A204.1 (cell line): ENCODE measurements at regions not wholly inside any gene's neighbourhood (a gene's known extent, or its start where the extent isn't known, plus 50 kb on each side); places are given as distances from the start of the nearest gene placed in this dataset.

Source experiments
- FAIRE-seq: peaks from 2 replicates; lab custom pipeline; 2012; peaks lifted over from hg19 to GRCh38; lab: Jason Lieb, UNC

GRCh38 chr4:4693258-4693657 lies 151.4 kb upstream of the STX18 start:
- FAIRE-seq = no peak

DNA sequence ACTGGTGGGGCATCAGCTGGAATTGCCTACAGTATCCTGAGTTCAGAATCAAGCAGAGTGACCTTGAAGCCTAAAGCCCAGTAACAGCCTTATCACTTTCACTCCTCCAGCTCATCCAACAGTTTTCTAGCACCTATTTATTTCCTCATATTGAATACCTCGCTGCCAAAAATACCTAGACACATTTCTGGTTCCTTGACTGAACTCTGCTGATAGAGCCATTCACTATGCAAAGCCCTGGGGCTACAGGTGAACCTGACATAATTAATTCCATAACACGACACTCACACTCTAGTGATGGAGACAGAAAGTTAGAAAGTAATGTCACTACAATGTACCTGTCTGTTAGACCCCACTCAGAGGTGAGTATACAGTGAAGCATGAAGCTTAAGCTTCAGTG lies 149.0 kb upstream of the STX18 start:
- FAIRE-seq = no peak

DNA sequence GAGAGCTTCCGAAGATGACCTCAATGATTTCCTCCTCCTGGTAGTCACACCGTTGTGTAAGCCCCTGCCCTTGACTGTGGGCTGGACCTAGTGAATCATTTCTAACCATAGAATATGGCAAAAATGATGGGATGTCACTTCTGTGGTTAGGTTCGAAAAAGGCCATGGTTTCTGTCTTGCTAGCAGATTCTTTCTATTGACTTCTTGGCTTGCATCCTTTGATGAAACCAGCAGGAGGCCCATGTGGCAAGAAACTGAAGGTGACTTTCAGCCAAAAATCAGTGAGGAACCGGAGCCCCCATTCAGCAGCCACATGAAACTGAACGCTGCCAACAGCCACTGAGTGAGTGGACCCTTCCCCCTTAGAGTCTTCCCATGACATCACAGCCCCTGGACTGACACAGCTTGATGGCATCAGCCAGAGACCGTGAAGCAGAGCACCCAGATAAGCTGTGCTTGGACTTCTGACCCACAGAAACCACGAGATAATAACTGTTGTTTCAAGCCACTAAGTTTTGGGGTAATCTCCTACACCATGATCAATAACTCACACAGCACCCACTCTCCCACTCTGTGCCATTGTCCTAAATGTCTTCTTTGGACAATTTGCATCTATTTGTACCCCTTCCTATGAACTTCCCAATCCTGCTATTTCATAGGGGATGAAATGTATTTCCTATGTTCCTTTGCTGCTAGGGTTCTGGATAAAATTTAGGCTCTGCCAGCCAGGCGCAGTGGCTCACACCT lies 148.0 kb upstream of the STX18 start:
- no peak for FAIRE-seq

- FAIRE-seq = no peak
These were observed 146.3 kb upstream of the STX18 start for GRCh38 chr4:4687935-4688727.

DNA sequence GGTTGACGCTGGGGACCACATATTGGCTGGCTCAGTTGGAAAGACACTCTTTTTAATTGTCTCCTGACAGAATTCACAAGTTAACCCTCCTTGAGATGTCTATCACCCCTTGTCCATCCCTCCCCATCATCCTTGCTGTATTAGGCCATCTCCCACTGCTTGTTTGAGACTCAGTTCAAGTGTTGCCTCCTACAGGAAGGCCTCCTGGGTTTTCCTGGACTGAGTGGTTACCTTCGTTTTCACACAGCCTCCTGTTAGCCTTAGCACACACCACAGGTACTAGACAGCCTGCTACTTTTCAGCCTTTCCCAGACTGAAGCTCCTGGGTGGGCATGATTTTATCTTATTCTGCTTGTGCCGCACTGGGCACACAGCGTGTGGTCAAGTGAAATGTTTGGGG lies 145.3 kb upstream of the STX18 start:
- no peak for FAIRE-seq

DNA sequence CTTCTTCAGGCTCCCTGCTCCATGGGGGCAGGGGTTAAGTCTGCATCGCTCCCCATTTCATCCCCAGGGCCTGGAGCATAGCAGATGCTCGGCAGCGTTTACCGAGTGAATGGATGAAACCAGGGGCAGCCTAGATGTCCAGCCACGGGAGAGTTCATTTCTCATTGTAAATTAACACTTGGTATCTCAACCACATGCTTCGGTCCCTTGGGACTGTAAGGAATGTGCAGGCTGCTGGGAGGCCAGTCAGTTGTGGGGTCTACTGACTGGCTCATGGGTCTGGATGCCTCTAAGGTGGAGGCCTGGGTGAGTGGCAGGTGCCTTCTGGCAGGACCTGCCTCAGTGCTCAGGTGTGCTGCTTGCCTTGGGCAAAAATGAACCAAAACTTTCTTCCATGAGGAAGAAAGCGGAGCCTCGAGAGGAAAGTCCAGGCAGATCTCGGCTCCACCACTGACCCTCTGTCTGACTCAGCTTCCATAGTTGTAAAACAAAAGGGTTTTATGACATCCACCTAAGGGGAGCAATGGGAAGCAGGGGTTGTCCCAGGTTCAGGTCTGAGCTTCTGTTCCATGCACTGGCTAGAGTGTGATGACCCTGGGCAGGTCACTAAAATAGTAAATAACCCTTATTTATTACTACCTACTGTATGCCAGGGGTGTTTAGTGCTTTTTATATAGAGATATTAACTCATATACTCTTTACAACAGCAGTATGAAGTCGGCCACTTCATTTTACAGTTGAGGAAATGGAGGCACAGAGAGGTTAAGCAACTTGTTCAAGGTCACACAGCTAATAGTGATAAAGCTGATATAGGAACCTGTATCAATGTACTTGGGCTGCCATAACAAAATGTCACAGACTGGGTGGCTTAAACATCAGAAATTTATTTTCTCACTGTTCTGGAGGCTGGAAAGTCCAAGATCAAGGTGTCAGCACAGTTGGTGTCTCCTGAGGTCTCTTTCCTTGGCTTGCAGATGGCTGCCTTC lies 144.3 kb upstream of the STX18 start:
- FAIRE-seq = no peak

DNA sequence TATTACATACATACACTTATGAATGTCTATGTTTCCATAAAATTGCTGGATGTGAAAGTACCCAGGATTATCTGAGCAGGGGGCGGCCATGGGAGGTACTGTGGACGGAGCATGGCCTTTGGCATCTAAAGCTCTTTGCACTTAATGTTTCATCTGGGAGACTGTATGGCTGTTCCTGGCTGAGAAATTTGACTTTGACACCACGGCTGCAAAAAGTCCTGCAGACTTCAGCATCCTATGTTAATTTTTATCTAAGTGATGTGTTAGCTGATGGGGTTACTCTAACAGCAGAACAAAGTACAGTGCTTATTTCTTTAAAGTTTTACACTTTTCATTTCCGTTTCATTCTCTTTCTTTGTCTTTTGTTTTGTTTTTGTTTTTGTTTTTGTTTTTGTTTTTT lies 139.8 kb upstream of the STX18 start:
- FAIRE-seq = no peak

GRCh38 chr4:4680758-4681157 lies 138.9 kb upstream of the STX18 start:
- FAIRE-seq = no peak

DNA sequence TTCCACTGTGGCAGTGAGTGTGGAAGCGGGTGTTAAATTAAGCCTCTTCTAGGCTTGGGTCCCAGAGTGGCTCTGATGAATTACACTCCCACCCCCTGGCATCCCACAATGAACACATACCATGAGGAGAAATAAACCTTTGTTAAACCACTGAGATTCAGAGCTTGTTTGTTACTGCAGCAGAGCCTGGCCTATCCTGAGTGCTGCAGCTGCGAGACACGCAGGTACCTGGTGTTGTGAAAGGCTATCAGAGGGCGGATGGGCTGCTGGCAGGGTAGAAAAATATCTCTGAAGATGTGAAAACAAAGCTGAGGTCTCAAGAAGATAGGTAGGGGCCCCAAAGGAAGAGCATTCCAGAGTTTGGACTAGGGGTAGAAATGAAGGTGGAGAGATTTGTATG lies 138.4 kb upstream of the STX18 start:
- FAIRE-seq = no peak

DNA sequence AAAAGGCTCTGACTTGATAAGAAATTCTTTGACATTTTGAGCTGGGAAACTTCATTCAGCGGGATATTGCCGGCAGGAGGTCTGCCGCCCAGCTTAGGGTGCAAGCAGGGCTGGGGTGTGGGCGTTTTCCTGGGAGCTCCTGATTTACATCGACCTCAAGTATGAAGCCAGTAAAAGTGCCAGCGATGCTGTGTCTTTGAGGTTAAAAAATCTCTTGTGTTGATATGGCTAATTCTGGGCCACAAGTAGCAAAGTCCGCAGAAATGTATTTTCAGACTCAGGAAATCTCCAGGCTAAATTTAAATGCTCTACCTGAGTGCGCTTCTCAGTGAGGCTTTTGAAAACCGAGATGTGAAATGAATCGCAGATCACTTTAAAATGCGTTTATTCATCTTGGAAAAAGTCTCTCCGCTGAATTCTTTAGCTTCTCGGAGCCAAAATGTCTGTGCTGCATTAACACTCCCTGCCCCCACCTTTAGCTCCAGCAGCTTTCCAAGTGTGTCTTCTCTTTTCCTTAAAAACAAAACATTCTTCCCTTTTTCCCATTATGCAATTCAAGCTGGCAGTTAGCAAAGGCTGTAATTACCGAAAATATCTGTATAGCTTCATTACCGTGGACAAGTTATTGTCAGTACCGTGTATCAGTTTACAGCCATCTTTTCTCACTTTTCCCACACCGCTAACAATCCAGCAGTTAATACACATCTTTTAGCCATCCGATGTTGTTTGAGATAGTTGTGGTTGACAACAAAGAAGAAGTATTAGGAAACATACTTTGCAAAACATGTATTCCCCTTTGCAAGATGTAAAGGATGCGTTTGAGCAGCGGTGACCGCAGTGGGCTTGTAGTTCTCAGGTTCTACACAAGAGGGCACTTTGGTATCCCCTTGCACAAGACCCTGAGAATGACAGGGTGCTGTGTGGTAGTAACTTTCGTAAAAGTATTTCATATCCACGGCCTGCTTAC lies 136.0 kb upstream of the STX18 start:
- FAIRE-seq = no peak

DNA sequence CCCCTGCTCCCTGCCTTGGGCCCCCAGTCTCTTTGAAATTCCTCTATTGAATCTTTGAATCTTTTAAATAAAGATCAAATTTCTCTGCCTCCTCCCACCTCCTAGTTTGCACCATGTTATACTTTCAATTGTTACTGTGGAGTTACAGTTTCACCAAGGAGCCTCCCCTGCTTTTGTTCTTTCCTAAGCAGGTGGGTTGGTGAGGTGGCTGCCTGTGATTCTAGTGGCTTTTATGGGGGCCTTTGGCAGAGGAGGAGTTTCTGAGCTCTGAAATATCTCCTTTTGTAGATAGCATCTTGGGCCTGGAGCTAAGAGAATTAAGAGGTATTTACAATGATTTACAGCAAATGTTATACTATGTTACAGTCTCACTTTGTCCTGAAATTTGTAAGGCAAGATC lies 133.8 kb upstream of the STX18 start:
- FAIRE-seq = no peak

DNA sequence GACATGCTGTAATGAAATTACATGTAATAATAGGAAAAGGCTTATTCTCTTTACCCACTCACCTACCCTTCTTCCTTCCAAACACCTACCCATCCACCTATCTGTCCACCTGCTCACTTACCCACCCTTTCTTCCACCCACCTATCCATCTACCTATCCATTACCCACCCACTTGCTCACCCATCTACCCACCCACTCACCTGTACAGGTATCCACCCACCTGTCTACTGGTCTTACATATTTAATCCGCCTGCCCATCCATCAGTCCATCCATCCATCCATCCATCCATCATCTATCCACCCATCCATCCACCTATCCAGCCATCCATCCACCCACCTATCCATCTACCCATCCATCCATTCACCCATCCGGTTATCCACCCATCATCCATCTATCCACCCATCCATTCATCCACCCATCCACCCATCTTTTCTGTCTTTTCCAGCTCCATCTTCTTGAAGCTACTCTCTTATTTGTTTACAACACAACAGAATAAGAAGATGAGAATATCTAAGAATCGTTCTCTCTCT lies 133.3 kb upstream of the STX18 start:
- FAIRE-seq = no peak

DNA sequence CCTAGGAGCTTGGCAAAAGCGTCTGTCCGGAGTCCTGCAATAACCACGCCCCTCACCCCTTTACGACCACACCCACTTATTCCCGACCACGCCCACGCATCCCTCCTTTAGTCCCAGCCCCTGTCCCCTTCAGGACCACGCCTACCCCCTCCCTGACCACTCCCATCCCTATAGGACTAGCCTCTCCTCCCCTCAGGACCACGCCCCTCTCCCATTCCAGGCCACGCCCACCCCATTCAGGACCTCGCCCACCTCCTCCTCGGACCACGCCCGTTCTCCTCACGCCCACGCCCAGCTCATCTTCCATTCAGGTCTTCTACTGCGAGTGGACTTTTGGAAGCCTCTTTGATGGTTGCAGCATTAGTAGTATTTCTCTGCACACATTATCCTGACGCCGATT lies 131.2 kb upstream of the STX18 start:
- FAIRE-seq = no peak

GRCh38 chr4:4672402-4672801 lies 130.6 kb upstream of the STX18 start:
- FAIRE-seq = no peak

- no peak for FAIRE-seq
These were observed 130.0 kb upstream of the STX18 start for GRCh38 chr4:4671774-4672349.

- FAIRE-seq = no peak
These were observed 129.0 kb upstream of the STX18 start for GRCh38 chr4:4670869-4671268.

DNA sequence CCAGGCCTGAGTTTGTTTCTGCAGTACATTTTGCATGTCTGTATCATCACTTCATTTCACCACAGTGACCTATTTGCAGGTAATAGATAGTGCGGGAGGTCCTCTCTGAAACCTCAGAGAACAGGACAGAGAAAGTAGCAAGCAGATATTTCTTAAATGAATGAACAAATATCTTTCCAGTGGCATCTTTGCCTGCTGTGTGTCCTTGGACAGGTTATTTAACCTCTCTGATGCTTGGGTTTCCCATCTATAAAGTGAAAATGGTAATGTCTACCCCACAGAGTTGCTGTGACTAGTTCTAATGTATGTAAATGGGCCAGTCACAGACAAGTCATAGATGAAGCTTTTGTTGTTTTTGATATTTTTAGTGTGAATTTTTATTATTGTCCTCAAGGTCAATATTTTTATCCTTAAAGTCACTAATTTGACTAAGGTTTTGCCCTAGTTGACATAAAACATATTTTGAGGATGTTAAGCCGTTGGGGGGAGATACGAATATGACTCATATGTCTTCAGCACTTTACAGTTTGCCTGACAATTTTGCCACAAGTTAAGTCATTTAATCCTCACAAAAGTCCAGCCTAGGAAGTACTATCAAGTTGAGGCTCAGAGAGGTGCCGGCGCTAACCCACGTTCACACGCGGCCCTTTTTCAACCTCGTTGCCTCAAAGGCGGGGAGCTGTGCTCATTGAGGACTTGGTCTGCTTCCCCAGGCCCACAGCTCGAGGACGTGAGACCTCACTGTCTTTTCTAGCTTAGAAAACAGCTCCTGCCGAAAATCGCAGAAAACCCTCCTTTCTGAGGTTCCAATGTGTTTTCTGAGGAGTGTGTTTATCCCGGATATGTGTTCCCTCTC lies 126.7 kb upstream of the STX18 start:
- FAIRE-seq = no peak

- no peak for FAIRE-seq
These were observed 125.8 kb upstream of the STX18 start for GRCh38 chr4:4667622-4668081.

GRCh38 chr4:4666693-4667621 lies 125.1 kb upstream of the STX18 start:
- no peak for FAIRE-seq
